H9 (cell line): ENCODE measurements at regions not wholly inside any gene's neighbourhood (a gene's known extent, or its start where the extent isn't known, plus 50 kb on each side); places are given as distances from the start of the nearest gene placed in this dataset.
"Not testable (repeated sequence)": the region's sequence is repeated elsewhere in the genome, so short reads cannot be mapped to it uniquely, and the experiment has no call there.

Experiments
- DNase-seq: peaks from one replicate; pipeline ENCODE4 v3.0.0-alpha.2; 2017
- H2AFZ ChIP-seq: one replicate; pipeline ENCODE4 v1.6.1; 2013; ENCODE audit warnings: mild to moderate bottlenecking, low read length, control low read depth, moderate library complexity
- H2AK5ac ChIP-seq: 2 replicates; pipeline ENCODE4 v1.6.1; 2013; ENCODE audit warnings: low read length, control low read depth, mixed read lengths; ENCODE audit not compliant: insufficient read length
- H2BK120ac ChIP-seq: one replicate; pipeline ENCODE4 v1.6.1; 2013; ENCODE audit warnings: low read depth, mild to moderate bottlenecking, low read length, control low read depth, inconsistent platforms; ENCODE audit not compliant: poor library complexity, severe bottlenecking
- H2BK12ac ChIP-seq: 2 replicates; pipeline ENCODE4 v1.6.1; 2013; ENCODE audit warnings: low read length, control low read depth, mixed read lengths, low read depth; ENCODE audit not compliant: insufficient read length
- H2BK15ac ChIP-seq: 2 replicates; pipeline ENCODE4 v1.6.1; 2013; ENCODE audit warnings: low read depth, low read length, control low read depth
- H2BK20ac ChIP-seq: one replicate; pipeline ENCODE4 v1.6.1; 2013; ENCODE audit warnings: low read depth, mild to moderate bottlenecking, low read length, control low read depth, inconsistent platforms; ENCODE audit not compliant: poor library complexity, severe bottlenecking
- H2BK5ac ChIP-seq: 2 replicates; pipeline ENCODE4 v1.6.1; 2013; ENCODE audit warnings: low read length, control low read depth, mixed read lengths; ENCODE audit not compliant: insufficient read length
- H3K14ac ChIP-seq: 2 replicates; pipeline ENCODE4 v1.6.1; 2013; ENCODE audit warnings: low read length, control low read depth; ENCODE audit not compliant: insufficient read depth
- H3K18ac ChIP-seq: 2 replicates; pipeline ENCODE4 v1.6.1; 2013; ENCODE audit warnings: low read depth, mild to moderate bottlenecking, mixed read lengths, low read length, control low read depth; ENCODE audit not compliant: insufficient read length
- H3K23ac ChIP-seq: 2 replicates; pipeline ENCODE4 v1.6.1; 2013; ENCODE audit warnings: low read length, control low read depth, mixed read lengths, low read depth; ENCODE audit not compliant: insufficient read length
- H3K23me2 ChIP-seq: 2 replicates; pipeline ENCODE4 v1.6.1; 2013; ENCODE audit warnings: low read depth, mild to moderate bottlenecking, mixed read lengths, low read length, control low read depth; ENCODE audit not compliant: insufficient read length, poor library complexity, severe bottlenecking
- H3K27ac ChIP-seq: 2 replicates; pipeline ENCODE4 v1.5.1; 2013; ENCODE audit warnings: low read length, control low read depth, mixed read lengths, low read depth; ENCODE audit not compliant: insufficient read length
- H3K27me3 ChIP-seq: 2 replicates; pipeline ENCODE4 v1.6.1; 2013; ENCODE audit warnings: low read length, control low read depth, inconsistent platforms; ENCODE audit not compliant: insufficient read depth
- H3K4ac ChIP-seq: 2 replicates; pipeline ENCODE4 v1.6.1; 2013; ENCODE audit warnings: low read depth, mild to moderate bottlenecking, control low read depth, inconsistent platforms, low read length, moderate library complexity
- H3K4me1 ChIP-seq: 2 replicates; pipeline ENCODE4 v1.6.1; 2013; ENCODE audit warnings: low read length, control low read depth, inconsistent platforms; ENCODE audit not compliant: insufficient read depth
- H3K4me2 ChIP-seq: 2 replicates; pipeline ENCODE4 v1.6.1; 2013; ENCODE audit warnings: low read length, control low read depth, mixed read lengths; ENCODE audit not compliant: insufficient read length, insufficient read depth
- H3K56ac ChIP-seq: 2 replicates; pipeline ENCODE4 v1.6.1; 2013; ENCODE audit warnings: low read depth, mild to moderate bottlenecking, mixed read lengths, low read length, control low read depth; ENCODE audit not compliant: insufficient read length
- H3K79me1 ChIP-seq: 2 replicates; pipeline ENCODE4 v1.6.1; 2013; ENCODE audit warnings: low read depth, mild to moderate bottlenecking, moderate library complexity, low read length, control low read depth, inconsistent platforms; ENCODE audit not compliant: insufficient read depth, poor library complexity, severe bottlenecking
- H3K79me2 ChIP-seq: 2 replicates; pipeline ENCODE4 v1.6.1; 2013; ENCODE audit warnings: low read length, control low read depth, inconsistent platforms; ENCODE audit not compliant: insufficient read depth
- H3K9ac ChIP-seq: 2 replicates; pipeline ENCODE4 v1.6.1; 2013; ENCODE audit warnings: low read length, control low read depth, mixed read lengths; ENCODE audit not compliant: insufficient read length; ENCODE audit errors: extremely low read depth
- H3K9me3 ChIP-seq: one replicate; pipeline ENCODE4 v1.6.1; 2013; ENCODE audit warnings: low read depth, low read length, inconsistent platforms; ENCODE audit not compliant: control insufficient read depth
- H3T11ph ChIP-seq: one replicate; pipeline ENCODE4 v1.6.1; 2013; ENCODE audit warnings: mild to moderate bottlenecking, low read length, control low read depth, inconsistent platforms
- H4K20me1 ChIP-seq: one replicate; pipeline ENCODE4 v1.6.1; 2013; ENCODE audit not compliant: control insufficient read depth, insufficient read length, insufficient read depth
- H4K5ac ChIP-seq: 2 replicates; pipeline ENCODE4 v1.6.1; 2013; ENCODE audit warnings: low read depth, mild to moderate bottlenecking, mixed read lengths, low read length, control low read depth; ENCODE audit not compliant: insufficient read length
- H4K8ac ChIP-seq: replicated peaks from 2 replicates; pipeline ENCODE4 v1.6.1; 2013; ENCODE audit warnings: low read length, control low read depth, mixed read lengths, low read depth; ENCODE audit not compliant: insufficient read length
- H4K91ac ChIP-seq: 2 replicates; pipeline ENCODE4 v1.6.1; 2013; ENCODE audit warnings: low read depth, mild to moderate bottlenecking, moderate library complexity, mixed read lengths, low read length, control low read depth; ENCODE audit not compliant: insufficient read length
- H3K27ac Mint-ChIP-seq, 3 experiments: 2 replicates in 2 of 3; 3 replicates in 1 of 3; pipeline ENCODE4 v1.8.0; 2020 to 2021; ENCODE audit warnings: mixed read lengths in 3 of 3, mild to moderate bottlenecking in 1 of 3, moderate library complexity in 1 of 3
- H3K27me3 Mint-ChIP-seq: 2 replicates; pipeline ENCODE4 v1.8.0; 2021; ENCODE audit warnings: low read depth, mild to moderate bottlenecking, moderate library complexity, mixed read lengths
- H3K36me3 Mint-ChIP-seq, 3 experiments: 2 replicates in 2 of 3; 3 replicates in 1 of 3; pipeline ENCODE4 v1.8.0; 2020 to 2021; ENCODE audit warnings: low read depth in 3 of 3, mixed read lengths in 3 of 3; ENCODE audit not compliant: insufficient read depth in 1 of 3
- H3K4me1 Mint-ChIP-seq, 2 experiments: 2 replicates each; pipeline ENCODE4 v1.8.0; 2020; ENCODE audit warnings: mixed read lengths in 2 of 2
- H3K4me3 Mint-ChIP-seq, 2 experiments: 2 replicates in 1 of 2; 3 replicates in 1 of 2; pipeline ENCODE4 v1.8.0; 2020 to 2021; ENCODE audit warnings: mild to moderate bottlenecking in 2 of 2, mixed read lengths in 2 of 2, moderate library complexity in 1 of 2
- H3K9me3 Mint-ChIP-seq, 2 experiments: 2 replicates in 1 of 2; 3 replicates in 1 of 2; pipeline ENCODE4 v1.8.0; 2020; ENCODE audit warnings: mild to moderate bottlenecking in 2 of 2, mixed read lengths in 2 of 2, moderate library complexity in 1 of 2
- WGBS: extraction: QIAGEN DNeasy Blood & Tissue Kit; methylation state at CpG from one replicate; pipeline ENCODE4 v1.1.7; 2013; ENCODE audit warnings: missing lambda C conversion rate, low lambda C conversion rate, mixed read lengths; ENCODE audit not compliant: insufficient read length; ENCODE audit errors: extremely low coverage; 5-methylcytosine and 5-hydroxymethylcytosine counted together

DNA sequence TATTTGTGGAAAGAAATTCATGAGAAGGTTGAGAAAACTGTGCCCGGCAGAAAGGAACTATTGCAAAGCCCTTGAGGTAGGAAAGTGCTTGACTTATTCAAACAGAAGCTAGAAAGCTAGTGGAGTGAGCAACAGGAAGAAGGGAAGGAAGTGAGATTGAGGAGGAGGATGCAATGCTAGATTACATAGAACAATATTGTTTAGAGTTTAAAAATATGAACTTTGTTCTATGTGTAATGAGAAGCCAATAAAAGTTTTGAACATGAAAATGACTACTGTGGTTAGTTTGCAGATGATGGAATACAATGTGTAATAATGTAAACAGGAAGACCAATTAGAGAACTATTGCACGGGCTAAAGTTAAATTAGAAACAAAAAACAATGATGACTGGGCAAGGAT lies 853.1 kb downstream of the TTLL7 start:
- not testable (repeated sequence) for H4K20me1 ChIP-seq, H3K9me3 ChIP-seq, H4K5ac ChIP-seq, H3K4me1 Mint-ChIP-seq, H3K56ac ChIP-seq, H3K79me2 ChIP-seq, H2BK5ac ChIP-seq, H3K27ac ChIP-seq, H3K79me1 ChIP-seq, H3K9ac ChIP-seq, H3K27me3 Mint-ChIP-seq, H3K27me3 ChIP-seq, H3K23me2 ChIP-seq, H3K23ac ChIP-seq, H2AK5ac ChIP-seq, H2BK15ac ChIP-seq, H2BK12ac ChIP-seq, H2AFZ ChIP-seq, H3K36me3 Mint-ChIP-seq, H3K9me3 Mint-ChIP-seq, H3T11ph ChIP-seq, H3K14ac ChIP-seq, H3K4me3 Mint-ChIP-seq, H2BK20ac ChIP-seq, H4K91ac ChIP-seq, H3K27ac Mint-ChIP-seq, H3K4me2 ChIP-seq, H3K4ac ChIP-seq, H3K4me1 ChIP-seq, H4K8ac ChIP-seq, H3K18ac ChIP-seq, H2BK120ac ChIP-seq, DNase-seq
- no CpG with 5 or more reads among the region's 2 CpGs for WGBS

DNA sequence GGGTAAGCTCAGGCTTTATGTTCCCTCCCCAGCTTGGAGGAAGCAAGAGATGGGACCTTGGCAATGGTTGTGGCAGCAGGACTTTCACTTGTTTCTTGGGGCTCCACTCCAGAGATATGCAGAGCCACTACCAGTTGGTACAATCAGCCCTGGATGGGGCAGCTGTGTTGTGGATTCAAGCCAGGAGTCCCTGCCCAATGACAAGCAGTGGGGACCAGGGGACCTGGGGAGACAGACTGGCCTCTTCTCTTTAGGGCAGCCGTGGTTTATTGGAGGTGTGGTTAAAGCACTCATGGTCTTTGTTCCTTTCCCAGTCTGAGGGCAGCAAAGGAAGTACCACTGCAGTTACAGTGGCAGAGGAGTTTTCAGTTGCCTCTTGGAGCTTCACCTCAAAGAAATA lies 856.1 kb downstream of the TTLL7 start:
- not testable (repeated sequence) for H4K20me1 ChIP-seq, H2AFZ ChIP-seq, H3K4ac ChIP-seq, H3K4me1 ChIP-seq, H2AK5ac ChIP-seq, H3K23me2 ChIP-seq, H3K9me3 ChIP-seq, H3K4me1 Mint-ChIP-seq, H3K9me3 Mint-ChIP-seq, H3T11ph ChIP-seq, H2BK12ac ChIP-seq, H4K91ac ChIP-seq, H3K18ac ChIP-seq, H3K36me3 Mint-ChIP-seq, H3K23ac ChIP-seq, H2BK20ac ChIP-seq, H2BK120ac ChIP-seq, H2BK5ac ChIP-seq, H3K27me3 Mint-ChIP-seq, H4K5ac ChIP-seq, H3K14ac ChIP-seq, H3K27me3 ChIP-seq, H3K79me1 ChIP-seq, H3K4me3 Mint-ChIP-seq, H3K79me2 ChIP-seq, H3K9ac ChIP-seq, H3K56ac ChIP-seq, H2BK15ac ChIP-seq, H3K27ac ChIP-seq, H3K4me2 ChIP-seq, H3K27ac Mint-ChIP-seq, H4K8ac ChIP-seq, DNase-seq
- WGBS = no CpG with 5 or more reads among the region's 1 CpG
